Right lobe of liver (tissue), 4 donors: ENCODE measurements at regions not wholly inside any gene's neighbourhood (a gene's known extent, or its start where the extent isn't known, plus 50 kb on each side); places are given as distances from the start of the nearest gene placed in this dataset.

Source experiments
- POLR2A ChIP-seq: fragments of 450-650 bp; IDR thresholded peaks from one replicate; pipeline ENCODE4 v1.6.1; 2017; ENCODE audit warnings: antibody characterized with exemption, mild to moderate bottlenecking
- TF ChIP-seq, protein P1 (sequence below), 4 donors: fragments of 200-600 bp in 3 of 4; fragments of 450-650 bp in 1 of 4; IDR thresholded peaks; one replicate each; pipeline versions ENCODE4 v1.5.1 to v1.8.0; 2016 to 2022; ENCODE audit warnings: antibody characterized with exemption in 4 of 4, mild to moderate bottlenecking in 2 of 4
- donor health status: DM: no; HTN: no; CAD: no.
- donor health status: DM: no; HTN: no; CAD: no.
- donor health status: DM: no; HTN: yes; CAD: no.

GRCh38 chr5:87136096-87136495 is 131.6 kb upstream of the RASA1 start:
- TF ChIP-seq, protein P1, sequence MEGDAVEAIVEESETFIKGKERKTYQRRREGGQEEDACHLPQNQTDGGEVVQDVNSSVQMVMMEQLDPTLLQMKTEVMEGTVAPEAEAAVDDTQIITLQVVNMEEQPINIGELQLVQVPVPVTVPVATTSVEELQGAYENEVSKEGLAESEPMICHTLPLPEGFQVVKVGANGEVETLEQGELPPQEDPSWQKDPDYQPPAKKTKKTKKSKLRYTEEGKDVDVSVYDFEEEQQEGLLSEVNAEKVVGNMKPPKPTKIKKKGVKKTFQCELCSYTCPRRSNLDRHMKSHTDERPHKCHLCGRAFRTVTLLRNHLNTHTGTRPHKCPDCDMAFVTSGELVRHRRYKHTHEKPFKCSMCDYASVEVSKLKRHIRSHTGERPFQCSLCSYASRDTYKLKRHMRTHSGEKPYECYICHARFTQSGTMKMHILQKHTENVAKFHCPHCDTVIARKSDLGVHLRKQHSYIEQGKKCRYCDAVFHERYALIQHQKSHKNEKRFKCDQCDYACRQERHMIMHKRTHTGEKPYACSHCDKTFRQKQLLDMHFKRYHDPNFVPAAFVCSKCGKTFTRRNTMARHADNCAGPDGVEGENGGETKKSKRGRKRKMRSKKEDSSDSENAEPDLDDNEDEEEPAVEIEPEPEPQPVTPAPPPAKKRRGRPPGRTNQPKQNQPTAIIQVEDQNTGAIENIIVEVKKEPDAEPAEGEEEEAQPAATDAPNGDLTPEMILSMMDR (IDR thresholded peaks at IDR 0.05), result no peak
- TF ChIP-seq POLR2A, result no peak
